ENCODE measurements at regions not wholly inside any gene's neighbourhood (a gene's known extent, or its start where the extent isn't known, plus 50 kb on each side); places are given as distances from the start of the nearest gene placed in this dataset.
"Not testable (repeated sequence)": the region's sequence is repeated elsewhere in the genome, so short reads cannot be mapped to it uniquely, and the experiment has no call there.

DNA sequence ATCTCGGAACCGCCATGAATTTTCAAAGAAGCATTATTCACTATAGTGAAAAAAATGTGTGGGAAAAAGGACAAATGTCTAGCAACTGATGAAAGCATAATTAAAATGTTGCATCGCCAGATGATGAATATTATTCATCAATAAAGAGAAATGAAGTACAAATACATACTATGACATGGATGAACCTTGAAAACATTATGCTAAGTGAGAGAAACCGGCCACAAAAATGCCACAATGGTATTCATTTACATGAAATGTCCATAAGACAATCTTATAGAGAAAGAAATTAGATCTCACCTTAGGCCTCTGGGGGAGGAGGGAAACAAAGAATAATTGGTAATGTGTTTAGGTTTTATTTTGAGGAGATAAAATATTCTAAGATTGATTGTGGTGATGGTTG lies 645.0 kb downstream of the EFNB2 start:
- ChIA-PET CTCF (no interaction called here), POLR2A (no interaction called here)
- no peak overlapping the region for H3K27ac Mint-ChIP-seq
- ATAC-seq, result no peak
- H3K27me3 Mint-ChIP-seq (ENCODE audit: low read depth), result no peaks in the 10 kb centered on the region
- no peaks in the 10 kb centered on the region for H3K36me3 Mint-ChIP-seq (ENCODE audit: low read depth)
- DNase-seq, result no peak
- no peak overlapping the region for H3K4me3 Mint-ChIP-seq
- no peaks in the 10 kb centered on the region for H3K4me1 Mint-ChIP-seq (ENCODE audit: low read depth)
- H3K9me3 Mint-ChIP-seq (ENCODE audit: insufficient read depth), result no peaks in the 10 kb centered on the region

DNA sequence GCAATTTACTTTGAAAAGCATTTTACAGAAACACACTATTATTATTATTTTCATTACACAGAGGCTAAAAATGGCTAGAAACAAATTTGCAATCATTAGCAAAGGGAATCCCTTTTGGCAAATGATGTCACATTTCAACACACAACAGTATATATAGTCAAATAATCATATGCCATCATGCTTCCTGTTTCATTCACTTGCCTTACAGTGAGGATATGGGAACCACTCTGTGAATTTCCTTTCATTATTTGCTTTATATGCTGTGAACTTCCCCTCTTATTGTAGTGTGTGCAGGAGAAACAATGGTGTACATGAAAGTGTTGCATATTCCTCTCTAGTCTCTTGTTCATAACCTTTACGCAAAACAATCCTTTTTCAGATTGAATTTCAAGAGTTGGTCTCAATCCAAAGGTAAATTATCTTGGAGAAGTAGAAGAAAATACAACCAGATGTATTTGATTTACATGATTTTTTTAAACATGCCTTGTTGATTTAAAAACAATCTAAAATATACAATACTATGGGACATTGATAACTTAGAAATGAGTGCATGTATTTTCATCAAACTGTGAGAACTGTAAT lies 657.3 kb downstream of the EFNB2 start:
- Mint-ChIP-seq H3K27me3 (ENCODE audit: low read depth) (no peaks in the 10 kb centered on the region), H3K27ac (no peak overlapping the region), H3K9me3 (ENCODE audit: insufficient read depth) (no peaks in the 10 kb centered on the region), H3K36me3 (ENCODE audit: low read depth) (no peaks in the 10 kb centered on the region), H3K4me3 (no peak overlapping the region), H3K4me1 (ENCODE audit: low read depth) (no peaks in the 10 kb centered on the region)
- CTCF ChIA-PET, result no interaction called here
- ATAC-seq, result no peak
- DNase-seq, result no peak
- POLR2A ChIA-PET, result no interaction called here

DNA sequence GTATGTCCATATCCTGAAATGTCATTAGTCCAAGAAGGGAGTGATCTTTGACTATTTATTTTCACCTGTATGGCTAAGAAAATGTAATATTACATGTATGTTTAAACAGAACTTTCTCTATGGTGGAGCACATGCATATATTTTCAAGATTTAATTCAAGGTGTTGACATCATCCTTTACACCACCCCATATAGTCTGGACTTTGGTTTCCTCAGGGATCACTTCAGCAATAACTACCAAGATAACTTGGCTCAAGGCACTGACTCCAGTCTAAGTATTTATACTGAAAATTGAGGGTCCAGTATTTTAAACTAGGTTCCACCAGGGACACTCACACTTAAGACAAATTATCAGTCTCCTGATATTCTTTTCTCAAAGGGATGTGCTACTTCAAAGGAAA lies 660.6 kb downstream of the EFNB2 start:
- ATAC-seq, result no peak

DNA sequence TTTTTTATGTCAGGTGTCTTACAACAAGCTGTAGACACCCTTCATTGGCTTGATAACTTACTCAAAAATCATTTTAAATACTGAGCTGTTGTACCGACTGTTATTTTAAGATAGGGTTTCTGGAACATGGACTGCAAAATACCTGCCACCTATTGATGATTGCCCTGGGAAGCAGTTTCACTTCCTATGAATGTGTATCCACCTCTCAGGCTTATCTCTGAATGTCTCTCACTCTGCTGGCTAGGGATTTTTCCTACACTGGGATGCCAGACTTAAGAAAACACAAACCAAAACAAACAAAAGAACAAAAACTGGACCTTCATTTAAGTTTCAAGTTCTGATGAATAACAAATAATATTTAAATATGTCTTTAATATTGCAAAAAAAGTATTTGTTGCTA lies 663.7 kb downstream of the EFNB2 start:
- H3K36me3 Mint-ChIP-seq (ENCODE audit: low read depth), result no peaks in the 10 kb centered on the region
- DNase-seq (no peak), ATAC-seq (no peak)
- ChIA-PET CTCF (no interaction called here), POLR2A (no interaction called here)
- H3K4me3 Mint-ChIP-seq, result no peak overlapping the region
- no peaks in the 10 kb centered on the region for H3K27me3 Mint-ChIP-seq (ENCODE audit: low read depth)
- H3K4me1 Mint-ChIP-seq (ENCODE audit: low read depth), result no peaks in the 10 kb centered on the region
- no peak overlapping the region for H3K27ac Mint-ChIP-seq
- H3K9me3 Mint-ChIP-seq (ENCODE audit: insufficient read depth), result no peaks in the 10 kb centered on the region

More for the DNA sequence above, 660.6 kb downstream of the EFNB2 start:
- Mint-ChIP-seq H3K27me3 (ENCODE audit: low read depth) (no peaks in the 10 kb centered on the region), H3K36me3 (ENCODE audit: low read depth) (no peaks in the 10 kb centered on the region), H3K27ac (no peak overlapping the region), H3K4me1 (ENCODE audit: low read depth) (no peaks in the 10 kb centered on the region), H3K9me3 (ENCODE audit: insufficient read depth) (no peaks in the 10 kb centered on the region), H3K4me3 (no peak overlapping the region)
- ChIA-PET CTCF (no interaction called here), POLR2A (no interaction called here)
- DNase-seq, result no peak

DNA sequence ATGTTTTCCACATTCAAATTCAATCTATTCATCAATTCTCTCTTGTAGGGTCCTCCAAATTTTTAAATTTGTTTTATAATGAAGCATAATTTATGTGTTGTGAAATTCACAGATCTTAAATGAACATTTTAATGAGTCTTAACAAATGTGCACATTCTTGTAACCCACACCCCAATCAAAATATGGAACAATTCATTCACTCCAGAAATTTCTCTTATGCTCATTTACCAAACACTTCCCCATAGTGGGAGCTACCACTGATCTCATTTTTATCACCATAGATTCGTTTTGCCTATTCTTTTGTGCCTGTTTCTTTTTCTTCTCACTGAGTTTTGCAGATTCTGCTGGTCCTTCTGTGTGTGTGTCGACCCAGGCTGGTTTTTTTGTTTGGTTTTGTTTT lies 664.1 kb downstream of the EFNB2 start:
- Mint-ChIP-seq H3K9me3 (ENCODE audit: insufficient read depth) (no peaks in the 10 kb centered on the region), H3K36me3 (ENCODE audit: low read depth) (no peaks in the 10 kb centered on the region), H3K27ac (no peak overlapping the region), H3K4me3 (no peak overlapping the region), H3K4me1 (ENCODE audit: low read depth) (no peaks in the 10 kb centered on the region), H3K27me3 (ENCODE audit: low read depth) (no peaks in the 10 kb centered on the region)
- ATAC-seq (no peak), DNase-seq (no peak)
- CTCF ChIA-PET, result no interaction called here
- POLR2A ChIA-PET, result no interaction called here

DNA sequence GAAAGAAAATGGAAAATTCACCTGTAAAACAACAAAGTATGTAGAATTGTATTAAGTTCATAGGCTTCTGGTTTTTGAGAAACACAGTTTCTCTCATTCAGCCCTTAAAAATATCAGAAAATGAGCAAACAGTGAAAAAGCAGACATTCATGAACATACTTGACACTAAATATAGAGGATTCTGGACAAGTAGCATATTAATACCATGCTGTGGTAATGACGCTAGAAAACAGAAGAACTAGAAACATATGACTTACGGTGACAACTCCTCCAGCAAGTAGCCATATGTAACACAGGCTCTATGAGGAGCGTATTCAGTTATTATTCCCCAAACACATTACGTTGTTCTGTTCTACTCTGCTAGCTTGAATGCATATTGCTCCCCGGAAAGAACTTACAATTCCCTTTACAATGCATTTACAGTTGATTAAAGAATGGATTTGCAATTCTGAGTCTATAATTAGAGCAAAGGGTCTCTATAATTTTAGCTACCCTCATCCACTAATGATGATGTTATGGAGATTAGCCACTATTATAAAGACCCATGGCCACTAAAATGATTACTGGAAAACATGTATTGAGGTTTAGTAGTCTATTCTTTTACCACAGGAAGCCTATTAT lies 672.1 kb downstream of the EFNB2 start:
- H3K4me3 Mint-ChIP-seq, result no peak overlapping the region
- DNase-seq (no peak), ATAC-seq (no peak)
- no peaks in the 10 kb centered on the region for H3K9me3 Mint-ChIP-seq (ENCODE audit: insufficient read depth)
- no peaks in the 10 kb centered on the region for H3K36me3 Mint-ChIP-seq (ENCODE audit: low read depth)
- ChIA-PET CTCF (no interaction called here), POLR2A (no interaction called here)
- H3K27me3 Mint-ChIP-seq (ENCODE audit: low read depth), result no peaks in the 10 kb centered on the region
- H3K4me1 Mint-ChIP-seq (ENCODE audit: low read depth), result no peaks in the 10 kb centered on the region
- H3K27ac Mint-ChIP-seq, result no peak overlapping the region

DNA sequence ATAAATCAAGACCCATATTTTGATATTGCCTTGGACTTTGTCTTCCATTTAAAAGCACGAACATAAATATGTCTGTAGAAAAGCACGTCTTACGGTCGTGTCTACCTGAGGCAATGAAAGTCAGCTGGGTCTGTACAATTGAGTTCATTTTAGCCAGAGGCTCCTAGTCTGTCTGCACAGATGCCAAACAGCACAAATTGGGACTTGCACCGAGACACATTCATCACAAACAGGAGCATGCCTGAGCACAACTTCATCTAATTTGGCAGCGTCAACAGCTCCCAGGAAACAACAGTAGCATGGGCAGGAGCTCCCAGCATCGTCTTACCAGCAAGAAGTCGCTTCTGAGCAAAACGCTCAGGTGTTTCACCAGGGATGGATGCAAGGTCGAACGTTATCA lies 687.0 kb downstream of the EFNB2 start:
- Mint-ChIP-seq H3K4me3 (no peak overlapping the region), H3K27ac (no peak overlapping the region), H3K4me1 (ENCODE audit: low read depth) (no peaks in the 10 kb centered on the region), H3K27me3 (ENCODE audit: low read depth) (no peaks in the 10 kb centered on the region), H3K9me3 (ENCODE audit: insufficient read depth) (no peaks in the 10 kb centered on the region), H3K36me3 (ENCODE audit: low read depth) (no peaks in the 10 kb centered on the region)
- ChIA-PET POLR2A (no interaction called here), CTCF (no interaction called here)
- ATAC-seq (no peak), DNase-seq (no peak)

DNA sequence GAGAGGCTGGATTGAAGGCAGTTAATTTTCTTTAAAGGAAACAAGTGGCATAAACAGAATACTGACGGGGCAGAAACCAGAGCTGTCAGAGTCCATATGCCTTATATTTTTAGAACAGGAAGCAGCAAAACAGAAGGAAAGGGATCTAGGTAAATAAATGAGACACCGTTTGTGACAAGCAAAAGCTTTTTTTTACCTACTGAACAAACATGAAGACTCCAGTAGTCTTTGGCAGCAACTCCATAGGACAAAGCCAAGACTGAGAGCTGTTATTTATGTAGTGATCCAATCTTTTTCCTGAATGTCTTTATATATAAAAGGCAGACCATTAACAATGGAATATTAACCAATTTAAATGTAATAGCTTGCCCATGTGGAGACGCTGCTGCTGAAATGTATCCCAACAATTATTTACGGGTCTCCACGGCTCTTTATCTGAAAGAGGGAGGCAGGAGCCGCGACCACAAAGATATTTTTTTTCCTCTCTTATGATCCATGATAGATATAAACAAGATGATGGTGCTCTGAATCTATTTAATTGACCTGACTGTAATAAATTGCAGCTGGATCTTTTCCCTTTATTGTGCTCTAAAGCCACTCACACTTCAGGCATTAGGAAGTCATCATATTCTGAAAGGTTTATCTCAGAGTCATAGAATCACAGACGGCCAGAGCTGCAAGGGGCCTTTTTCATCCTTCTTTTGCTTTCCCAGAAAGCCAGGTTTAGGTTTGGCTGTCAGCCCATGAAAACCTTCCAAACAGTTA lies 687.8 kb downstream of the EFNB2 start:
- Mint-ChIP-seq H3K4me1 (ENCODE audit: low read depth) (no peaks in the 10 kb centered on the region), H3K4me3 (no peak overlapping the region), H3K9me3 (ENCODE audit: insufficient read depth) (no peaks in the 10 kb centered on the region), H3K27me3 (ENCODE audit: low read depth) (no peaks in the 10 kb centered on the region), H3K27ac (no peak overlapping the region), H3K36me3 (ENCODE audit: low read depth) (no peaks in the 10 kb centered on the region)
- ATAC-seq (no peak), DNase-seq (no peak)
- ChIA-PET CTCF (no interaction called here), POLR2A (no interaction called here)

DNA sequence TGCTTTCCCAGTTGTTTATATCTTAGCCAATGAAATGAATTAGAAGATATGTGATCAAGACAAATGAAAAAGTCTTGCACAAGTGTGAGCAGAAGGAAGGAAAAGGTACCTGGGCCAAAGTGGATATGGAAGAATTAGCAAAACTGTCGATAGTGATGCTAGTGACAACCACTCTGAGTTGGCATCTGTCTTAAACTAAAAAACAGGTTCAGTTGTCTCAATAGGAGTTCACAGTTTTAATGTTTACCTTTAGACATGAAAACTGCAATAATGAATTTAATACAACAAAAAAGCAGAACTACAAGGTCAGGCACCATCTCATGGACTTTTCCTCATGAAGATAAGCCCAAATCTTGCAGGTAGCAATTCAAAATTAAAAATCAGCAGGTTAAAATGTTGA lies 688.5 kb downstream of the EFNB2 start:
- POLR2A ChIA-PET, result no interaction called here
- no peak overlapping the region for H3K27ac Mint-ChIP-seq
- H3K9me3 Mint-ChIP-seq (ENCODE audit: insufficient read depth), result no peaks in the 10 kb centered on the region
- no peak overlapping the region for H3K4me3 Mint-ChIP-seq
- ATAC-seq (no peak), DNase-seq (no peak)
- CTCF ChIA-PET, result no interaction called here
- no peaks in the 10 kb centered on the region for H3K36me3 Mint-ChIP-seq (ENCODE audit: low read depth)
- H3K27me3 Mint-ChIP-seq (ENCODE audit: low read depth), result no peaks in the 10 kb centered on the region
- H3K4me1 Mint-ChIP-seq (ENCODE audit: low read depth), result no peaks in the 10 kb centered on the region

DNA sequence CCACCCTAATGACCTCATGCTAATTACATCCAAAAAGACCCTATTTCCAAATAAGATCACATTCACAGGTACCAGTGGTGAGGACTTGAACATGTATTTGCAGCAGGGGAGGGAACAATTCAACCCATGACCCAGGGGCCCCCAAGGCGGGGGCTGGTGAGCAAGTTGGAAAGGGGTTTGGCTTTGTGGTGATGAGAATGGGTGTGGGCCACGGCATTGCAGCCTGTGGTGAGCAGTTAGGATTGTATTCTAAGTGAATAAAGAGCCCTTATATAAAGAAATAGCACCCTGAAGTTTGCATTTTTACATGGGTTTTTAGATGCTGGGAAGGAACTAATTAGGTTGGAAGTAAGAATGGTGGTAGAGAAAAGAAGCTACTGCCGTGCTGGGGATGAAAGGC lies 694.2 kb downstream of the EFNB2 start:
- no peaks in the 10 kb centered on the region for H3K4me1 Mint-ChIP-seq (ENCODE audit: low read depth)
- no peak for ATAC-seq

DNA sequence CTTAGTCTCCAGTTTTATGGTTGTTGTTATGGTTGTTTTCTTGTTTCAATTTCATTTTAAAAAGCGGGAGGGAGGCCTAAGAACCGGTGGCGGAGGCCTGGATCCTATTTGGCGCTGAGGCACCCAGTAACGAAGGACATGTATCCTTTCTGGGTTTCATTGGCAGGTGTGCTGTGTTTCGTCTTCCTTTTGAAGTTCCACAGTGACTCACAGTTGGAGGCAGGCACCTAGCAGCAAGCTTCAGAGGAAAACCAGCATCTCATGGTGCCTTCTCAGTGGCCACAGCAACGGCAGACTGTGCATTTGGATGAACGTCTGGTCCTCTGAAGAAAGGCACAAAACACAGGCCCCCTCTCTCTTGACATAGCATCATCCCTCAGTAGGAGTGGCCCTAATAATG lies 697.2 kb downstream of the EFNB2 start:
- CTCF ChIA-PET, result no interaction called here
- H3K9me3 Mint-ChIP-seq (ENCODE audit: insufficient read depth), result no peaks in the 10 kb centered on the region

More for the DNA sequence above, 694.2 kb downstream of the EFNB2 start:
- POLR2A ChIA-PET, result no interaction called here
- H3K27me3 Mint-ChIP-seq (ENCODE audit: low read depth), result no peaks in the 10 kb centered on the region
- no peaks in the 10 kb centered on the region for H3K9me3 Mint-ChIP-seq (ENCODE audit: insufficient read depth)
- no peaks in the 10 kb centered on the region for H3K36me3 Mint-ChIP-seq (ENCODE audit: low read depth)
- CTCF ChIA-PET, result no interaction called here
- H3K4me3 Mint-ChIP-seq, result no peak overlapping the region
- no peak overlapping the region for H3K27ac Mint-ChIP-seq
- no peak for DNase-seq

DNA sequence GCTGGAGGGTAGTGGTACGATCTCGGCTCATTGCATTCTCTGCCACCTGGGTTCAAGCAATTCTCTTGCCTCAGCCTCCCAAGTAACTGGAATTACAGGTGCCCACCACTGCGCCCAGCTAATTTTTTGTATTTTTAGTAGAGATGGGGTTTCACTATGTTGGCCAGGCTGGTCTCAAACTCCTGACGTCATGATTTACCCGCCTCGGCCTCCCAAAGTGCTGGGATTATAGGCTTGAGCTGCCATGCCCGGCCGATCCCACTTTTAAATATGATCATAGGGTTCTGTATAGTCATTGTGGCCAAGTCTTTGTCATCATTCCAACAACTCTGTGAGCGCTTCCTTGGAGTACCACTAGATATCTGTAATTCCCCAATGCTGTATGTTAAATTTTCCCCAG lies 698.2 kb downstream of the EFNB2 start:
- POLR2A ChIA-PET; H3K9me3 Mint-ChIP-seq (ENCODE audit: insufficient read depth); H3K27ac Mint-ChIP-seq; ATAC-seq; H3K27me3 Mint-ChIP-seq (ENCODE audit: low read depth); H3K4me1 Mint-ChIP-seq (ENCODE audit: low read depth); H3K4me3 Mint-ChIP-seq; DNase-seq; H3K36me3 Mint-ChIP-seq (ENCODE audit: low read depth); CTCF ChIA-PET: not testable (repeated sequence)

More for the DNA sequence above, 697.2 kb downstream of the EFNB2 start:
- DNase-seq (no peak), ATAC-seq (no peak)
- no peaks in the 10 kb centered on the region for H3K27me3 Mint-ChIP-seq (ENCODE audit: low read depth)
- no peaks in the 10 kb centered on the region for H3K36me3 Mint-ChIP-seq (ENCODE audit: low read depth)
- no peaks in the 10 kb centered on the region for H3K4me1 Mint-ChIP-seq (ENCODE audit: low read depth)
- POLR2A ChIA-PET, result interaction anchor here (0.6 kb wide), 1 partner anchor 312 kb away, joined by 3 read pairs; no protein-coding TSS in a partner anchor
- H3K27ac Mint-ChIP-seq, result no peak overlapping the region
- H3K4me3 Mint-ChIP-seq, result no peak overlapping the region

DNA sequence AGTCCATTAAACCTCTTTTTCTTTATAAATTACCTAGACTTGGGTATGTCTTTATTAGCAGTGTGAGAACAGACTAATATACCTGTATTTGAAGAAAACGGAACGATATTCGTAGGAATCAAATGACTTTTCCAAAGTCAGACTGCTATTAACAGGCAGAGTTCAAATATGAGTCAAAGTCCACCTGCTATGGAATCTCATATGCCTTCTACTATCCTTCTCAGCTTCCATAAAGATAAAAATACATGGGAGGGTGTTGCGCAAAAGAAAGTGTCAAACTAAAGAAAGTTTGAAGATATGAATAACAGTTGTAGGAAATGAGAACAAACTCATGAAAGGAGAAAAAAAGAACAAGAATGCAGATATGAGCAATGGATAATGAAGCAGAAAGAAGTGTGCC lies 704.6 kb downstream of the EFNB2 start:
- Mint-ChIP-seq H3K36me3 (ENCODE audit: low read depth) (no peaks in the 10 kb centered on the region), H3K9me3 (ENCODE audit: insufficient read depth) (peaks cover 4% of the 10 kb centered on the region), H3K27me3 (ENCODE audit: low read depth) (no peaks in the 10 kb centered on the region), H3K4me3 (no peak overlapping the region), H3K27ac (no peak overlapping the region), H3K4me1 (ENCODE audit: low read depth) (no peaks in the 10 kb centered on the region)
- ChIA-PET CTCF (no interaction called here), POLR2A (no interaction called here)
- no peak for ATAC-seq
- DNase-seq, result no peak
